SU-DHL-6 (cell line): ENCODE measurements at regions not wholly inside any gene's neighbourhood (a gene's known extent, or its start where the extent isn't known, plus 50 kb on each side); places are given as distances from the start of the nearest gene placed in this dataset.

ENCODE experiments used
- H2AFZ ChIP-seq: fragments of 200-600 bp; sonication (generic); 2 replicates; pipeline ENCODE4 v1.6.1; 2014; ENCODE audit warnings: low read depth, mild to moderate bottlenecking, moderate library complexity, mixed read lengths, antibody characterized with exemption, low read length; ENCODE audit not compliant: severe bottlenecking
- H3F3A ChIP-seq: fragments of 200-600 bp; shearing (Covaris generic); 2 replicates; pipeline ENCODE4 v1.6.0; 2016; ENCODE audit warnings: antibody characterized with exemption, mild to moderate bottlenecking; ENCODE audit not compliant: insufficient read depth
- H3K27ac ChIP-seq: fragments of 200-600 bp; sonication (generic); 2 replicates; pipeline ENCODE4 v1.5.1; 2016; ENCODE audit warnings: low read depth, mild to moderate bottlenecking, low read length, moderate library complexity, mixed read lengths
- H3K27me3 ChIP-seq: fragments of 200-600 bp; sonication (generic), shearing (Covaris generic); 2 replicates; pipeline ENCODE4 v1.6.0; 2014; ENCODE audit warnings: mild to moderate bottlenecking, low read length
- H3K36me3 ChIP-seq: fragments of 200-600 bp; sonication (generic); 2 replicates; pipeline ENCODE4 v1.6.1; 2014; ENCODE audit warnings: mild to moderate bottlenecking, low read length, mixed read lengths
- H3K4me2 ChIP-seq: fragments of 300-600, 200-600 bp; shearing (Covaris generic), sonication (generic); 2 replicates; pipeline ENCODE4 v1.6.0; 2014; ENCODE audit warnings: low read length, low read depth, mild to moderate bottlenecking; ENCODE audit not compliant: poor library complexity, severe bottlenecking
- H3K4me3 ChIP-seq: fragments of 200-600 bp; sonication (generic); 2 replicates; pipeline ENCODE4 v1.5.1; 2014; ENCODE audit warnings: antibody characterized with exemption, low read length, mild to moderate bottlenecking, mixed read lengths; ENCODE audit not compliant: insufficient read depth, poor library complexity, severe bottlenecking
- H3K79me2 ChIP-seq: fragments of 200-600 bp; sonication (generic); 2 replicates; pipeline ENCODE4 v1.6.1; 2014; ENCODE audit warnings: mild to moderate bottlenecking, low read length, moderate library complexity; ENCODE audit not compliant: insufficient read depth
- H3K9ac ChIP-seq: fragments of 200-600 bp; sonication (generic); 2 replicates; pipeline ENCODE4 v1.7.0; 2014; ENCODE audit warnings: mild to moderate bottlenecking, low read length
- H3K9me2 ChIP-seq: fragments of 200-600 bp; sonication (generic); replicated peaks from 2 replicates; pipeline ENCODE4 v1.6.1; 2014; ENCODE audit warnings: low read length; ENCODE audit not compliant: insufficient read depth
- H3K9me3 ChIP-seq: fragments of 200-600 bp; sonication (generic); 2 replicates; pipeline ENCODE4 v1.6.1; 2014; ENCODE audit warnings: low read length, mixed read lengths; ENCODE audit not compliant: insufficient read depth
- H4K20me1 ChIP-seq: fragments of 200-600 bp; sonication (generic); 2 replicates; pipeline ENCODE4 v1.6.1; 2014; ENCODE audit warnings: low read depth, mild to moderate bottlenecking, antibody characterized with exemption, low read length, moderate library complexity, mixed read lengths
- CTCF ChIP-seq: fragments of 200-600 bp; sonication (generic); IDR thresholded peaks from one replicate; pipeline ENCODE4 v1.5.1; 2017; ENCODE audit warnings: antibody characterized with exemption, mild to moderate bottlenecking, low read length, moderate library complexity; ENCODE audit not compliant: insufficient read depth, poor library complexity, severe bottlenecking
- EZH2phosphoT487 ChIP-seq: fragments of 200-600 bp; sonication (generic), shearing (Covaris generic); conservative IDR thresholded peaks from 2 replicates; pipeline ENCODE4 v1.6.1; 2018; ENCODE audit warnings: mild to moderate bottlenecking, antibody characterized with exemption, low read length, moderate library complexity, mixed read lengths

- Histone ChIP-seq H3K27ac (no peak overlapping the region), H3K9me2 (no peaks in the 10 kb centered on the region), H3K27me3 (no peaks in the 10 kb centered on the region), H4K20me1 (no peaks in the 10 kb centered on the region), H3F3A (no peaks in the 10 kb centered on the region), H3K4me2 (no peak overlapping the region), H3K9me3 (no peaks in the 10 kb centered on the region), H3K4me3 (no peak overlapping the region), H3K79me2 (no peaks in the 10 kb centered on the region), H3K9ac (no peak overlapping the region), H2AFZ (no peak overlapping the region), H3K36me3 (no peaks in the 10 kb centered on the region)
- TF ChIP-seq CTCF (no peak), EZH2phosphoT487 (no peak)
Observed at GRCh38 chr2:234138836-234139235, 88.3 kb downstream of the SPP2 start.

- H2AFZ ChIP-seq, result no peak overlapping the region
- no peaks in the 10 kb centered on the region for H4K20me1 ChIP-seq
- no peaks in the 10 kb centered on the region for H3K9me2 ChIP-seq
- H3K4me2 ChIP-seq, result no peak overlapping the region
- no peaks in the 10 kb centered on the region for H3K27me3 ChIP-seq
- no peaks in the 10 kb centered on the region for H3F3A ChIP-seq
- no peak overlapping the region for H3K4me3 ChIP-seq
- no peaks in the 10 kb centered on the region for H3K36me3 ChIP-seq
- no peaks in the 10 kb centered on the region for H3K9me3 ChIP-seq
- TF ChIP-seq CTCF (no peak), EZH2phosphoT487 (no peak)
- H3K9ac ChIP-seq, result no peak overlapping the region
- H3K27ac ChIP-seq, result no peak overlapping the region
- no peaks in the 10 kb centered on the region for H3K79me2 ChIP-seq
Observed at GRCh38 chr2:234137400-234138014, 87.0 kb downstream of the SPP2 start.

DNA sequence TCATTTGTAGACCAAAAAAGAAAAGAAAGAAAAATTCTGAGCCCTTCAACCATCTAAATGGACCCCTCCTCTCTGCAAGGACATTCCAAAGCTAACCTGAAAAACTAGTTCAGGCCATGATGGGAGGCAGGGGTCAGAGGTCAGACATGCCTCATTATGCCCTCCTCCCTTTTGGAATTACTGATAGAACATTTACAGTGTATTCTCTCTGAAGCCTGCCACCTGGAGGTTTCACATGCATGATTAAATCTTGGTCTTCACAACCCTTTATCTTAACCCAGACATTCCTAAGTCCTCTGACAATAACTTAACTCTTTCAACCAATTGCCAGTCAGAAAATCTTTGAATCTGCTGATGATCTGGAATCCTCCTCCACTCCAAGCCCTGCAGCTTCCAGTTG lies 86.0 kb downstream of the SPP2 start:
- Histone ChIP-seq H3K9me3 (no peaks in the 10 kb centered on the region), H3K4me2 (no peak overlapping the region), H3K27me3 (no peaks in the 10 kb centered on the region), H3K79me2 (no peaks in the 10 kb centered on the region), H3K27ac (no peak overlapping the region), H3K9me2 (no peaks in the 10 kb centered on the region), H3F3A (no peaks in the 10 kb centered on the region), H3K9ac (no peak overlapping the region), H3K4me3 (no peak overlapping the region), H3K36me3 (no peaks in the 10 kb centered on the region), H4K20me1 (no peaks in the 10 kb centered on the region), H2AFZ (no peak overlapping the region)
- TF ChIP-seq CTCF (no peak), EZH2phosphoT487 (no peak)
